Neural cell (in vitro differentiated cells): ENCODE measurements at regions not wholly inside any gene's neighbourhood (a gene's known extent, or its start where the extent isn't known, plus 50 kb on each side); places are given as distances from the start of the nearest gene placed in this dataset.

Experiments
- H2AFZ ChIP-seq: fragments of 200-600, 300-800 bp; sonication (generic), shearing (Covaris generic); 2 replicates; pipeline ENCODE4 v1.6.0; 2014; ENCODE audit warnings: low read depth, mild to moderate bottlenecking, antibody characterized with exemption, low read length, moderate library complexity
- H3F3A ChIP-seq: fragments of 200-600 bp; shearing (Covaris generic); 2 replicates; pipeline ENCODE4 v1.6.1; 2016; ENCODE audit warnings: mild to moderate bottlenecking, moderate library complexity, mixed read lengths, antibody characterized with exemption, low read length; ENCODE audit not compliant: insufficient read depth, poor library complexity, severe bottlenecking
- H3K27ac ChIP-seq: fragments of 200-600, 300-800 bp; sonication (generic), shearing (Covaris generic); 2 replicates; pipeline ENCODE4 v1.5.1; 2014; ENCODE audit warnings: mild to moderate bottlenecking, low read length, moderate library complexity
- H3K27me3 ChIP-seq: fragments of 300-800, 200-600 bp; sonication (generic), shearing (Covaris generic); 2 replicates; pipeline ENCODE4 v1.6.0; 2014; ENCODE audit warnings: mild to moderate bottlenecking, low read depth, low read length, moderate library complexity; ENCODE audit not compliant: insufficient read depth
- H3K36me3 ChIP-seq: fragments of 300-800, 200-600 bp; sonication (generic), shearing (Covaris generic); 2 replicates; pipeline ENCODE4 v1.5.1; 2014; ENCODE audit warnings: mild to moderate bottlenecking, antibody characterized with exemption, low read length, moderate library complexity; ENCODE audit not compliant: insufficient read depth
- H3K4me2 ChIP-seq: fragments of 300-800, 200-600 bp; sonication (generic), shearing (Covaris generic); 2 replicates; pipeline ENCODE4 v1.6.0; 2014; ENCODE audit warnings: mild to moderate bottlenecking, low read length
- H3K4me3 ChIP-seq: fragments of 300-800, 200-600 bp; sonication (generic), shearing (Covaris generic); 2 replicates; pipeline ENCODE4 v1.5.1; 2014; ENCODE audit warnings: mild to moderate bottlenecking, low read length, moderate library complexity
- H3K79me2 ChIP-seq: fragments of 200-600 bp; shearing (Covaris generic); replicated peaks from 2 replicates; pipeline ENCODE4 v1.6.0; 2014; ENCODE audit warnings: mild to moderate bottlenecking, low read length, moderate library complexity; ENCODE audit not compliant: insufficient read depth
- H3K9ac ChIP-seq: fragments of 300-800, 200-600 bp; sonication (generic), shearing (Covaris generic); 2 replicates; pipeline ENCODE4 v1.6.1; 2016; ENCODE audit warnings: mild to moderate bottlenecking, low read length, mixed read lengths
- H3K9me2 ChIP-seq: fragments of 200-600 bp; shearing (Covaris generic); 2 replicates; pipeline ENCODE4 v1.6.1; 2016; ENCODE audit warnings: mild to moderate bottlenecking, low read length, mixed read lengths; ENCODE audit not compliant: insufficient read depth
- H3K9me3 ChIP-seq: fragments of 200-600, 300-800 bp; sonication (generic), shearing (Covaris generic); 2 replicates; pipeline ENCODE4 v1.6.1; 2016; ENCODE audit warnings: mild to moderate bottlenecking, mixed run types, low read length, moderate library complexity, mixed read lengths
- H4K20me1 ChIP-seq: fragments of 200-600 bp; shearing (Covaris generic); 2 replicates; pipeline ENCODE4 v1.6.1; 2016; ENCODE audit warnings: mild to moderate bottlenecking, mixed run types; ENCODE audit not compliant: insufficient read depth
- EP300 ChIP-seq: fragments of 450-650 bp; conservative IDR thresholded peaks from 2 replicates; pipeline ENCODE4 v1.6.1; 2014; ENCODE audit warnings: antibody characterized with exemption, mild to moderate bottlenecking, moderate library complexity; ENCODE audit not compliant: poor library complexity, severe bottlenecking
- EZH2 ChIP-seq: fragments of 200-600, 300-800 bp; shearing (Covaris generic), sonication (generic); IDR thresholded peaks from 2 replicates; pipeline ENCODE4 v1.6.1; 2014; ENCODE audit warnings: antibody characterized with exemption, low read length, borderline replicate concordance, mild to moderate bottlenecking; ENCODE audit not compliant: insufficient read depth, poor library complexity, severe bottlenecking
- MXI1 ChIP-seq: fragments of 450-650 bp; conservative IDR thresholded peaks from 2 replicates; pipeline ENCODE4 v1.6.1; 2014; ENCODE audit warnings: antibody characterized with exemption, mild to moderate bottlenecking; ENCODE audit not compliant: poor library complexity, severe bottlenecking
- POLR2AphosphoS5 ChIP-seq: IDR thresholded peaks from 2 replicates; pipeline ENCODE4 v1.6.1; 2012
- RAD21 ChIP-seq: fragments of 450-650 bp; conservative IDR thresholded peaks from 2 replicates; pipeline ENCODE4 v1.6.1; 2014; ENCODE audit warnings: antibody characterized with exemption, mild to moderate bottlenecking, moderate library complexity
- SMC3 ChIP-seq: fragments of 450-650 bp; conservative IDR thresholded peaks from 2 replicates; pipeline ENCODE4 v1.6.1; 2014; ENCODE audit warnings: antibody characterized with exemption, mild to moderate bottlenecking, moderate library complexity; ENCODE audit not compliant: poor library complexity
- TAF1 ChIP-seq: IDR thresholded peaks from 2 replicates; pipeline ENCODE4 v1.6.1; 2012; ENCODE audit warnings: low read depth
- TF ChIP-seq, protein P1 (sequence below): IDR thresholded peaks from 2 replicates; pipeline ENCODE4 v1.6.1; 2012; ENCODE audit warnings: borderline replicate concordance
- TF ChIP-seq, protein P2 (sequence below): fragments of 450-650 bp; IDR thresholded peaks from 2 replicates; pipeline ENCODE4 v1.5.1; 2014; ENCODE audit warnings: antibody characterized with exemption, mild to moderate bottlenecking, moderate library complexity; ENCODE audit not compliant: poor library complexity, severe bottlenecking

DNA sequence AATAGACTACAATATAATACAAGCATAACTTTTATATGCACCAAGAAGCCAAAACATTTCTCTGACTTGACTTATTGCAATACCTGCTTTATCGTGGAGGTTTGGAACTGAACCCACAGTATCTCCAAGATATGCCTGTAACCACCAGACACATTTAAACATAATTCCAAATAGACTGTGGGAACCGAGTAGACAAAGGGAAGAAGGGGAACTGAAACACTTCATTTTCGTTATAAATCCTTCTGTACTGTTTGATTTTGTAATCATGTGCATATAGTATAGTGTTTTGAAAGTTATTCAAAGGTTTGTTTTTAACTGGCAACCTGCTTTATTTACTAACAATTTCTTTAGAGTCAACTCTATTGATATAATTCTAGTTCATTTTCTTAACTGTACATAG, 154.9 kb upstream of the BEND6 start:
- H3K9me2 ChIP-seq, result no peaks in the 10 kb centered on the region
- H4K20me1 ChIP-seq, result no peaks in the 10 kb centered on the region
- no peaks in the 10 kb centered on the region for H3K36me3 ChIP-seq
- H3K9me3 ChIP-seq, result no peaks in the 10 kb centered on the region
- peaks cover 2% of the 10 kb centered on the region for H3F3A ChIP-seq
- no peak overlapping the region for H2AFZ ChIP-seq
- H3K27me3 ChIP-seq, result no peaks in the 10 kb centered on the region
- no peak overlapping the region for H3K9ac ChIP-seq
- TF ChIP-seq RAD21, result no peak
- TF ChIP-seq EZH2, result no peak
- no peak for TF ChIP-seq POLR2AphosphoS5
- TF ChIP-seq, protein P1, sequence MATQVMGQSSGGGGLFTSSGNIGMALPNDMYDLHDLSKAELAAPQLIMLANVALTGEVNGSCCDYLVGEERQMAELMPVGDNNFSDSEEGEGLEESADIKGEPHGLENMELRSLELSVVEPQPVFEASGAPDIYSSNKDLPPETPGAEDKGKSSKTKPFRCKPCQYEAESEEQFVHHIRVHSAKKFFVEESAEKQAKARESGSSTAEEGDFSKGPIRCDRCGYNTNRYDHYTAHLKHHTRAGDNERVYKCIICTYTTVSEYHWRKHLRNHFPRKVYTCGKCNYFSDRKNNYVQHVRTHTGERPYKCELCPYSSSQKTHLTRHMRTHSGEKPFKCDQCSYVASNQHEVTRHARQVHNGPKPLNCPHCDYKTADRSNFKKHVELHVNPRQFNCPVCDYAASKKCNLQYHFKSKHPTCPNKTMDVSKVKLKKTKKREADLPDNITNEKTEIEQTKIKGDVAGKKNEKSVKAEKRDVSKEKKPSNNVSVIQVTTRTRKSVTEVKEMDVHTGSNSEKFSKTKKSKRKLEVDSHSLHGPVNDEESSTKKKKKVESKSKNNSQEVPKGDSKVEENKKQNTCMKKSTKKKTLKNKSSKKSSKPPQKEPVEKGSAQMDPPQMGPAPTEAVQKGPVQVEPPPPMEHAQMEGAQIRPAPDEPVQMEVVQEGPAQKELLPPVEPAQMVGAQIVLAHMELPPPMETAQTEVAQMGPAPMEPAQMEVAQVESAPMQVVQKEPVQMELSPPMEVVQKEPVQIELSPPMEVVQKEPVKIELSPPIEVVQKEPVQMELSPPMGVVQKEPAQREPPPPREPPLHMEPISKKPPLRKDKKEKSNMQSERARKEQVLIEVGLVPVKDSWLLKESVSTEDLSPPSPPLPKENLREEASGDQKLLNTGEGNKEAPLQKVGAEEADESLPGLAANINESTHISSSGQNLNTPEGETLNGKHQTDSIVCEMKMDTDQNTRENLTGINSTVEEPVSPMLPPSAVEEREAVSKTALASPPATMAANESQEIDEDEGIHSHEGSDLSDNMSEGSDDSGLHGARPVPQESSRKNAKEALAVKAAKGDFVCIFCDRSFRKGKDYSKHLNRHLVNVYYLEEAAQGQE, result no peak
- TF ChIP-seq MXI1, result no peak
- TF ChIP-seq, protein P2, sequence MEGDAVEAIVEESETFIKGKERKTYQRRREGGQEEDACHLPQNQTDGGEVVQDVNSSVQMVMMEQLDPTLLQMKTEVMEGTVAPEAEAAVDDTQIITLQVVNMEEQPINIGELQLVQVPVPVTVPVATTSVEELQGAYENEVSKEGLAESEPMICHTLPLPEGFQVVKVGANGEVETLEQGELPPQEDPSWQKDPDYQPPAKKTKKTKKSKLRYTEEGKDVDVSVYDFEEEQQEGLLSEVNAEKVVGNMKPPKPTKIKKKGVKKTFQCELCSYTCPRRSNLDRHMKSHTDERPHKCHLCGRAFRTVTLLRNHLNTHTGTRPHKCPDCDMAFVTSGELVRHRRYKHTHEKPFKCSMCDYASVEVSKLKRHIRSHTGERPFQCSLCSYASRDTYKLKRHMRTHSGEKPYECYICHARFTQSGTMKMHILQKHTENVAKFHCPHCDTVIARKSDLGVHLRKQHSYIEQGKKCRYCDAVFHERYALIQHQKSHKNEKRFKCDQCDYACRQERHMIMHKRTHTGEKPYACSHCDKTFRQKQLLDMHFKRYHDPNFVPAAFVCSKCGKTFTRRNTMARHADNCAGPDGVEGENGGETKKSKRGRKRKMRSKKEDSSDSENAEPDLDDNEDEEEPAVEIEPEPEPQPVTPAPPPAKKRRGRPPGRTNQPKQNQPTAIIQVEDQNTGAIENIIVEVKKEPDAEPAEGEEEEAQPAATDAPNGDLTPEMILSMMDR, result no peak
- no peak for TF ChIP-seq SMC3
- no peak for TF ChIP-seq EP300
- TF ChIP-seq TAF1, result no peak
- H3K4me2 ChIP-seq, result no peak overlapping the region
- H3K79me2 ChIP-seq, result peaks cover 24% of the 10 kb centered on the region
- no peak overlapping the region for H3K4me3 ChIP-seq
- H3K27ac ChIP-seq, result no peak overlapping the region

DNA sequence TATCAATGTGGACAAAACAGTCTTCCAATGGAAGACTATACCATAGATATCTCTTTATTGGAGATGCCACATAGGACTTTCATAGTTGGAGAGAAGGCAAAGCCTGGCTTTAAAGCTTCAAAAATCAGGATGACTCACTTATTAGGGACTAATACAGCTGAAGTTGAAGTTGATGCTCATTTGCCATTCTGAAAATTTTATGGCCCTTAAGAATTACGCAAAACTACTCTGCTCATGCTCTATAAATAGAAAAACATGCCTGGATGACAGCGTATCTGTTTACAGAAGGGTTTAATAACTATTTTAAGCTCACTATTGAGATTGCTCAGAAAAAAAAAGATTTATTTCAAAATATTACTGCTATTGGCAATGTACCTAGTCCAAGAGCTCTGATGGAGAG, 155.5 kb upstream of the DST start:
- Histone ChIP-seq H3K9me2 (no peaks in the 10 kb centered on the region), H3K4me2 (no peak overlapping the region), H3K9me3 (no peaks in the 10 kb centered on the region), H4K20me1 (no peaks in the 10 kb centered on the region), H2AFZ (no peak overlapping the region), H3K79me2 (peaks cover 37% of the 10 kb centered on the region), H3K27me3 (no peaks in the 10 kb centered on the region), H3K9ac (no peak overlapping the region), H3K27ac (no peak overlapping the region), H3K4me3 (no peak overlapping the region), H3F3A (peaks cover 2% of the 10 kb centered on the region), H3K36me3 (no peaks in the 10 kb centered on the region)
- TF ChIP-seq, protein P2, result no peak
- TF ChIP-seq SMC3, result no peak
- no peak for TF ChIP-seq RAD21
- no peak for TF ChIP-seq TAF1
- TF ChIP-seq MXI1, result no peak
- TF ChIP-seq, protein P1, result no peak
- TF ChIP-seq EP300, result no peak
- no peak for TF ChIP-seq EZH2
- TF ChIP-seq POLR2AphosphoS5, result no peak
